IMR-90 (cell line): ENCODE measurements at regions not wholly inside any gene's neighbourhood (a gene's known extent, or its start where the extent isn't known, plus 50 kb on each side); places are given as distances from the start of the nearest gene placed in this dataset.

Experiments
- ATAC-seq: fragments of 200-7000 bp; cut with Tn5 transposase; 2 replicates; pipeline ENCODE4 v1.9.1; 2020; ENCODE audit warnings: low read depth, mild to moderate bottlenecking, moderate library complexity
- BruUV-seq: library from RNA; stranded (reverse); fragments of 400-500 nt; replicated peaks from 2 replicates; lab custom pipeline; 2021; lab: Mats Ljungman, UMichigan
- CTCF ChIA-PET: fragments of 300-600 bp; formaldehyde crosslinking; extraction: SDS; loops from one replicate; lab custom pipeline; 2021; ENCODE audit warnings: antibody characterized with exemption; lab: Yijun Ruan, JAX
- POLR2A ChIA-PET: fragments of 300-600 bp; sonication (Branson Sonifier 250); formaldehyde crosslinking; loops from one replicate; lab custom pipeline; 2022; ENCODE audit warnings: antibody characterized with exemption; ENCODE audit not compliant: unreplicated experiment; lab: Charles Lee
- DNase-seq: peaks from one replicate; pipeline ENCODE4 v3.0.0; 2013
- H2AFZ ChIP-seq: replicated peaks from 2 replicates; pipeline ENCODE3; 2013; ENCODE audit warnings: low read length, mild to moderate bottlenecking; ENCODE audit not compliant: poor library complexity
- H2AK5ac ChIP-seq: 2 replicates; pipeline ENCODE4 v1.6.1; 2013; ENCODE audit warnings: low read depth, low read length, inconsistent platforms
- H2AK9ac ChIP-seq: replicated peaks from 2 replicates; pipeline ENCODE3; 2013; ENCODE audit warnings: mild to moderate bottlenecking, low read depth, low read length, moderate library complexity; ENCODE audit not compliant: poor library complexity
- H2BK120ac ChIP-seq: 2 replicates; pipeline ENCODE4 v1.6.1; 2013; ENCODE audit warnings: low read depth, low read length, inconsistent platforms
- H2BK15ac ChIP-seq: 3 replicates; pipeline ENCODE4 v1.6.1; 2013; ENCODE audit warnings: low read depth, low read length, inconsistent platforms
- H2BK20ac ChIP-seq: 2 replicates; pipeline ENCODE4 v1.6.1; 2013; ENCODE audit warnings: low read depth, mild to moderate bottlenecking, inconsistent platforms, low read length, moderate library complexity
- H2BK5ac ChIP-seq: 2 replicates; pipeline ENCODE4 v1.6.1; 2013; ENCODE audit warnings: mild to moderate bottlenecking, low read depth, low read length, inconsistent platforms; ENCODE audit not compliant: poor library complexity, severe bottlenecking
- H3K14ac ChIP-seq: replicated peaks from 2 replicates; pipeline ENCODE4 v1.6.1; 2013; ENCODE audit warnings: low read depth, low read length, inconsistent platforms
- H3K18ac ChIP-seq: 2 replicates; pipeline ENCODE4 v1.6.1; 2013; ENCODE audit warnings: low read depth, low read length, control low read depth
- H3K23ac ChIP-seq: 2 replicates; pipeline ENCODE4 v1.6.1; 2013; ENCODE audit warnings: low read depth, low read length, inconsistent platforms
- H3K27ac ChIP-seq: 2 replicates; pipeline ENCODE4 v1.5.1; 2013; ENCODE audit warnings: mild to moderate bottlenecking, control low read depth, low read length; ENCODE audit not compliant: insufficient read depth
- H3K27me3 ChIP-seq: 2 replicates; pipeline ENCODE4 v1.6.1; 2013; ENCODE audit warnings: low read length; ENCODE audit not compliant: control insufficient read depth, insufficient read depth
- H3K36me3 ChIP-seq: 2 replicates; pipeline ENCODE4 v1.6.1; 2013; ENCODE audit warnings: low read length, mixed read lengths; ENCODE audit not compliant: control insufficient read depth, insufficient read depth
- H3K4ac ChIP-seq: 2 replicates; pipeline ENCODE4 v1.6.1; 2013; ENCODE audit warnings: low read depth, low read length, inconsistent platforms
- H3K4me1 ChIP-seq: 2 replicates; pipeline ENCODE4 v1.6.1; 2013; ENCODE audit warnings: low read length, mixed read lengths; ENCODE audit not compliant: control insufficient read depth, insufficient read depth
- H3K4me2 ChIP-seq: 2 replicates; pipeline ENCODE4 v1.6.1; 2013; ENCODE audit warnings: low read depth, mild to moderate bottlenecking, control low read depth, low read length, moderate library complexity
- H3K4me3 ChIP-seq: 2 replicates; pipeline ENCODE4 v1.5.1; 2013; ENCODE audit warnings: low read depth, mild to moderate bottlenecking, control low read depth, low read length, moderate library complexity; ENCODE audit not compliant: insufficient read depth
- H3K56ac ChIP-seq: 2 replicates; pipeline ENCODE4 v1.6.1; 2013; ENCODE audit warnings: low read length, inconsistent platforms; ENCODE audit not compliant: insufficient read depth; ENCODE audit errors: extremely low read depth
- H3K79me1 ChIP-seq, 2 experiments: 2 replicates each; pipeline ENCODE4 v1.6.1; 2013; ENCODE audit warnings: low read length in 2 of 2, inconsistent platforms in 1 of 2, low read depth in 1 of 2
- H3K9ac ChIP-seq: 2 replicates; pipeline ENCODE4 v1.6.1; 2013; ENCODE audit warnings: low read depth, low read length, control low read depth
- H3K9me1 ChIP-seq: 2 replicates; pipeline ENCODE4 v1.6.1; 2013; ENCODE audit warnings: low read length, inconsistent platforms; ENCODE audit not compliant: insufficient read depth
- H3K9me3 ChIP-seq: 2 replicates; pipeline ENCODE4 v1.6.1; 2013; ENCODE audit warnings: low read length; ENCODE audit not compliant: control insufficient read depth, insufficient read depth
- H4K20me1 ChIP-seq: 2 replicates; pipeline ENCODE4 v1.6.1; 2013; ENCODE audit warnings: low read length, inconsistent platforms; ENCODE audit not compliant: insufficient read depth
- H4K5ac ChIP-seq: 2 replicates; pipeline ENCODE4 v1.6.1; 2013; ENCODE audit warnings: mild to moderate bottlenecking, low read depth, low read length, control low read depth
- H4K8ac ChIP-seq, 2 experiments: 2 replicates each; pipeline ENCODE4 v1.6.1; 2013; ENCODE audit warnings: low read depth in 2 of 2, low read length in 2 of 2, control low read depth in 1 of 2, inconsistent platforms in 1 of 2
- H4K91ac ChIP-seq: 2 replicates; pipeline ENCODE4 v1.6.1; 2013; ENCODE audit warnings: low read depth, low read length, inconsistent platforms; ENCODE audit not compliant: insufficient read depth
- BHLHE40 ChIP-seq: fragments of 150-350 bp; IDR thresholded peaks from 2 replicates; pipeline ENCODE4 v1.6.1; 2016; ENCODE audit warnings: mild to moderate bottlenecking, low read depth, low read length
- CEBPB ChIP-seq: IDR thresholded peaks from 2 replicates; pipeline ENCODE4 v1.6.1; 2012; ENCODE audit warnings: low read depth, low read length, improper control_type of control experiment
- CHD1 ChIP-seq: IDR thresholded peaks from 2 replicates; pipeline ENCODE4 v1.6.1; 2012; ENCODE audit warnings: low read depth, low read length, improper control_type of control experiment
- FOS ChIP-seq: fragments of 150-350 bp; IDR thresholded peaks from 2 replicates; pipeline ENCODE4 v1.6.1; 2016; ENCODE audit warnings: low read depth, low read length
- MAFK ChIP-seq: IDR thresholded peaks from 2 replicates; pipeline ENCODE4 v1.6.1; 2012; ENCODE audit warnings: low read depth, low read length, improper control_type of control experiment
- MAZ ChIP-seq: IDR thresholded peaks from 2 replicates; pipeline ENCODE4 v1.6.1; 2012; ENCODE audit warnings: low read depth, mild to moderate bottlenecking, low read length, improper control_type of control experiment, moderate library complexity, borderline replicate concordance
- MXI1 ChIP-seq: IDR thresholded peaks from 2 replicates; pipeline ENCODE4 v1.6.1; 2012; ENCODE audit warnings: low read depth, mild to moderate bottlenecking, low read length, moderate library complexity, borderline replicate concordance
- NFE2L2 ChIP-seq: fragments of 150-350 bp; IDR thresholded peaks from 2 replicates; pipeline ENCODE4 v1.6.1; 2016; ENCODE audit warnings: low read depth, mild to moderate bottlenecking, low read length
- POLR2A ChIP-seq: IDR thresholded peaks from 2 replicates; pipeline ENCODE4 v1.6.1; 2012; ENCODE audit warnings: mild to moderate bottlenecking, low read depth, low read length
- RAD21 ChIP-seq: IDR thresholded peaks from 2 replicates; pipeline ENCODE4 v1.6.1; 2012; ENCODE audit warnings: low read length, improper control_type of control experiment
- RCOR1 ChIP-seq: IDR thresholded peaks from 2 replicates; pipeline ENCODE4 v1.6.1; 2012; ENCODE audit warnings: mild to moderate bottlenecking, low read length, improper control_type of control experiment; ENCODE audit not compliant: insufficient replicate concordance
- RFX5 ChIP-seq: IDR thresholded peaks from 2 replicates; pipeline ENCODE4 v1.8.0; 2012; ENCODE audit warnings: low read depth, mild to moderate bottlenecking, low read length, moderate library complexity
- SMC3 ChIP-seq: fragments of 150-350 bp; IDR thresholded peaks from 2 replicates; pipeline ENCODE4 v1.6.1; 2016; ENCODE audit warnings: low read depth, mild to moderate bottlenecking, antibody characterized with exemption, low read length, moderate library complexity
- WGBS, 2 experiments: methylation state at CpG; one replicate each; pipeline versions ENCODE4 v1.1.5 to v1.1.7; 2013; ENCODE audit warnings: missing lambda C conversion rate in 2 of 2; ENCODE audit not compliant: insufficient read length in 1 of 2; ENCODE audit errors: extremely low coverage in 2 of 2; 5-methylcytosine and 5-hydroxymethylcytosine counted together
- dilution Hi-C: fragments of 300-500 bp; cut with HindIII; formaldehyde crosslinking; loops from one replicate; pipeline ENCODE4 v1.14.3; 2018; ENCODE audit warnings: low sequenced_read_pairs; ENCODE audit not compliant: unreplicated experiment
- in situ Hi-C: fragments of 300-500 bp; cut with MboI; formaldehyde crosslinking; loops from 3 replicates; pipeline ENCODE4 v1.14.3; 2019; ENCODE audit warnings: low sequenced_read_pairs, inconsistent platforms, mixed read lengths
- intact Hi-C: fragments of 100-400 bp; cut with micrococcal nuclease; formaldehyde crosslinking; loops from 2 replicates; pipeline ENCODE4 v1.10.0; 2022
- TF ChIP-seq, protein P1 (sequence below): conservative IDR thresholded peaks from 2 replicates; pipeline ENCODE4 v1.5.1; 2012; ENCODE audit warnings: mild to moderate bottlenecking, low read depth, low read length, improper control_type of control experiment
- TF ChIP-seq, protein P2 (sequence below): fragments of 150-350 bp; IDR thresholded peaks from 2 replicates; pipeline ENCODE4 v1.6.1; 2017; ENCODE audit warnings: mild to moderate bottlenecking, antibody characterized with exemption, low read length, low read depth
- TF ChIP-seq, protein P3 (sequence below): fragments of 150-350 bp; IDR thresholded peaks from 2 replicates; pipeline ENCODE4 v1.6.1; 2016; ENCODE audit warnings: low read depth, mild to moderate bottlenecking, low read length, moderate library complexity, borderline replicate concordance

DNA sequence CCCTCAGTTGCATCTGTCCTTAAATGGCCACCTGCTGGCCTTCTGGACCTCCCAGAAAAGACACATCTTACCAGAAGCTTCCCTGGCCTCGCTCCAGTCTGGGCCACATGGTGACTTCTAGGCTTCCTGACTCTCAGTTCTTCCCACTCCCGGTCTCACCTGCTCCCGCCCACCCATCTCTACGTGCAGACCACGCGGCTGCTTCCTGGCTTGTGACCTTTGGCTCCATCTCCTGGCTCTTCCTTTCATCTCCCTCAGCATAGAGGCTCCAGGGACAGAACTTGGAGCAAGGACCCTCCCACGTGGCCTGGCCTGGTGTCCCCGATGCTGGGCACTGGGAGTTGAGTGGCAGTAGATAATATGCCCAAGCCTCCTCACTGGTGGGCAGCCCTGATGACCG, 124.9 kb upstream of the IRF2BP2 start:
- no peak overlapping the region for H3K56ac ChIP-seq
- no peak overlapping the region for H2BK15ac ChIP-seq
- H4K5ac ChIP-seq = no peak overlapping the region
- H2AK5ac ChIP-seq = no peak overlapping the region; the same call in 1 of the 2 replicates
- POLR2A ChIA-PET = interaction anchor here (0.9 kb wide), 1 partner anchor 11 kb away, joined by 5 read pairs; no protein-coding TSS in a partner anchor
- H3K36me3 ChIP-seq = no peaks in the 10 kb centered on the region
- H3K79me1 ChIP-seq = no peaks in the 10 kb centered on the region
- DNase-seq (no peak), ATAC-seq (no peak)
- no peak overlapping the region for H2AK9ac ChIP-seq
- H4K20me1 ChIP-seq = no peaks in the 10 kb centered on the region
- intact Hi-C loops (no loop called here), dilution Hi-C loops (loop anchor here (25.0 kb wide), 1 partner anchor 102 kb away; no protein-coding TSS in a partner anchor), in situ Hi-C loops (no loop called here)
- no peaks in the 10 kb centered on the region for H3K9me3 ChIP-seq
- H3K27ac ChIP-seq = no peak overlapping the region
- no peak overlapping the region; the same call in 1 of the 2 replicates for H3K4ac ChIP-seq
- no peak overlapping the region for H2BK20ac ChIP-seq
- no peak overlapping the region for H3K18ac ChIP-seq
- H3K9ac ChIP-seq = no peak overlapping the region
- no peak overlapping the region for H3K23ac ChIP-seq
- H3K4me2 ChIP-seq = no peak overlapping the region
- BruUV-seq = no TSS peak
- H4K91ac ChIP-seq = no peak overlapping the region
- no peak for TF ChIP-seq CEBPB
- TF ChIP-seq, protein P1, sequence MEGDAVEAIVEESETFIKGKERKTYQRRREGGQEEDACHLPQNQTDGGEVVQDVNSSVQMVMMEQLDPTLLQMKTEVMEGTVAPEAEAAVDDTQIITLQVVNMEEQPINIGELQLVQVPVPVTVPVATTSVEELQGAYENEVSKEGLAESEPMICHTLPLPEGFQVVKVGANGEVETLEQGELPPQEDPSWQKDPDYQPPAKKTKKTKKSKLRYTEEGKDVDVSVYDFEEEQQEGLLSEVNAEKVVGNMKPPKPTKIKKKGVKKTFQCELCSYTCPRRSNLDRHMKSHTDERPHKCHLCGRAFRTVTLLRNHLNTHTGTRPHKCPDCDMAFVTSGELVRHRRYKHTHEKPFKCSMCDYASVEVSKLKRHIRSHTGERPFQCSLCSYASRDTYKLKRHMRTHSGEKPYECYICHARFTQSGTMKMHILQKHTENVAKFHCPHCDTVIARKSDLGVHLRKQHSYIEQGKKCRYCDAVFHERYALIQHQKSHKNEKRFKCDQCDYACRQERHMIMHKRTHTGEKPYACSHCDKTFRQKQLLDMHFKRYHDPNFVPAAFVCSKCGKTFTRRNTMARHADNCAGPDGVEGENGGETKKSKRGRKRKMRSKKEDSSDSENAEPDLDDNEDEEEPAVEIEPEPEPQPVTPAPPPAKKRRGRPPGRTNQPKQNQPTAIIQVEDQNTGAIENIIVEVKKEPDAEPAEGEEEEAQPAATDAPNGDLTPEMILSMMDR = no peak
- TF ChIP-seq, protein P2, sequence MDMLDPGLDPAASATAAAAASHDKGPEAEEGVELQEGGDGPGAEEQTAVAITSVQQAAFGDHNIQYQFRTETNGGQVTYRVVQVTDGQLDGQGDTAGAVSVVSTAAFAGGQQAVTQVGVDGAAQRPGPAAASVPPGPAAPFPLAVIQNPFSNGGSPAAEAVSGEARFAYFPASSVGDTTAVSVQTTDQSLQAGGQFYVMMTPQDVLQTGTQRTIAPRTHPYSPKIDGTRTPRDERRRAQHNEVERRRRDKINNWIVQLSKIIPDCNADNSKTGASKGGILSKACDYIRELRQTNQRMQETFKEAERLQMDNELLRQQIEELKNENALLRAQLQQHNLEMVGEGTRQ = no peak
- TF ChIP-seq POLR2A = no peak
- no peak for TF ChIP-seq SMC3
- no peak for TF ChIP-seq RFX5
- TF ChIP-seq RAD21 = no peak
- TF ChIP-seq RCOR1 = no peak
- TF ChIP-seq MAZ = no peak
- TF ChIP-seq MXI1 = no peak
- TF ChIP-seq NFE2L2 = no peak
- TF ChIP-seq FOS = no peak
- no peak for TF ChIP-seq CHD1
- TF ChIP-seq, protein P3, sequence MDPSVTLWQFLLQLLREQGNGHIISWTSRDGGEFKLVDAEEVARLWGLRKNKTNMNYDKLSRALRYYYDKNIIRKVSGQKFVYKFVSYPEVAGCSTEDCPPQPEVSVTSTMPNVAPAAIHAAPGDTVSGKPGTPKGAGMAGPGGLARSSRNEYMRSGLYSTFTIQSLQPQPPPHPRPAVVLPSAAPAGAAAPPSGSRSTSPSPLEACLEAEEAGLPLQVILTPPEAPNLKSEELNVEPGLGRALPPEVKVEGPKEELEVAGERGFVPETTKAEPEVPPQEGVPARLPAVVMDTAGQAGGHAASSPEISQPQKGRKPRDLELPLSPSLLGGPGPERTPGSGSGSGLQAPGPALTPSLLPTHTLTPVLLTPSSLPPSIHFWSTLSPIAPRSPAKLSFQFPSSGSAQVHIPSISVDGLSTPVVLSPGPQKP = no peak
- no peak for TF ChIP-seq MAFK
- TF ChIP-seq BHLHE40 = no peak
- peaks cover 15% of the 10 kb centered on the region for H3K4me1 ChIP-seq
- no peak overlapping the region for H3K14ac ChIP-seq
- H3K9me1 ChIP-seq = peaks cover 18% of the 10 kb centered on the region
- CTCF ChIA-PET = interaction anchor here (1.1 kb wide), 1 partner anchor 16 kb away, joined by 3 read pairs; no protein-coding TSS in a partner anchor
- 89% methylated on average over 5 of the region's 9 CpGs; no CpG with 5 or more reads in 1 of the 2 experiments for WGBS, 2 experiments
- H3K27me3 ChIP-seq = no peaks in the 10 kb centered on the region
- H4K8ac ChIP-seq = no peak overlapping the region
- no peak overlapping the region for H3K4me3 ChIP-seq
- peak overlapping the region; percentile 5 for H2AFZ ChIP-seq
- H2BK120ac ChIP-seq = no peak overlapping the region
- H2BK5ac ChIP-seq = no peak overlapping the region
